MCF 10A (cell line): ENCODE measurements at regions not wholly inside any gene's neighbourhood (a gene's known extent, or its start where the extent isn't known, plus 50 kb on each side); places are given as distances from the start of the nearest gene placed in this dataset.
A peak's percentile ranks its signal among the peaks of the same experiment; 100 is the strongest.

Experiments used
- BruUV-seq: library from RNA; stranded (reverse); fragments of 400-500 nt; replicated peaks from 2 replicates; lab custom pipeline; 2021; lab: Mats Ljungman, UMichigan
- CTCF ChIA-PET: fragments of 300-600 bp; sonication (Branson Sonifier 250); formaldehyde crosslinking; extraction: SDS; loops from one replicate; lab custom pipeline; 2021; ENCODE audit warnings: antibody characterized with exemption, inconsistent platforms; lab: Yijun Ruan, JAX
- POLR2A ChIA-PET: fragments of 300-600, 350-650 bp; sonication (Branson Sonifier 250); formaldehyde crosslinking; extraction: SDS; loops from one replicate; lab custom pipeline; 2020; ENCODE audit warnings: antibody characterized with exemption, inconsistent platforms; lab: Yijun Ruan, JAX
- DNase-seq: peaks from one replicate; pipeline ENCODE4 v3.0.0-alpha.2; 2018; ENCODE audit not compliant: unreplicated experiment
- H3K27ac Mint-ChIP-seq: one replicate; pipeline ENCODE4 v1.8.0; 2022; ENCODE audit warnings: mild to moderate bottlenecking, low read depth, mixed read lengths; ENCODE audit not compliant: unreplicated experiment
- H3K27me3 Mint-ChIP-seq: one replicate; pipeline ENCODE4 v1.8.0; 2022; ENCODE audit warnings: mixed read lengths; ENCODE audit not compliant: insufficient read depth, unreplicated experiment
- H3K36me3 Mint-ChIP-seq: one replicate; pipeline ENCODE4 v1.8.0; 2022; ENCODE audit warnings: mild to moderate bottlenecking, moderate library complexity, mixed read lengths; ENCODE audit not compliant: insufficient read depth, unreplicated experiment
- H3K4me1 Mint-ChIP-seq: one replicate; pipeline ENCODE4 v1.8.0; 2022; ENCODE audit warnings: mixed read lengths; ENCODE audit not compliant: insufficient read depth, unreplicated experiment
- H3K4me3 Mint-ChIP-seq: one replicate; pipeline ENCODE4 v1.8.0; 2022; ENCODE audit warnings: mild to moderate bottlenecking, moderate library complexity, mixed read lengths; ENCODE audit not compliant: unreplicated experiment
- H3K9me3 Mint-ChIP-seq: one replicate; pipeline ENCODE4 v1.8.0; 2022; ENCODE audit warnings: mixed read lengths; ENCODE audit not compliant: unreplicated experiment
- intact Hi-C: fragments of 100-400 bp; cut with micrococcal nuclease; formaldehyde crosslinking; loops from 2 replicates; pipeline ENCODE4 v1.14.1; 2022
- TF ChIP-seq, protein P1 (sequence below): fragments of 200-600 bp; IDR thresholded peaks from one replicate; pipeline ENCODE4 v1.8.0; 2022; ENCODE audit warnings: antibody characterized with exemption, mild to moderate bottlenecking; ENCODE audit not compliant: unreplicated experiment

DNA sequence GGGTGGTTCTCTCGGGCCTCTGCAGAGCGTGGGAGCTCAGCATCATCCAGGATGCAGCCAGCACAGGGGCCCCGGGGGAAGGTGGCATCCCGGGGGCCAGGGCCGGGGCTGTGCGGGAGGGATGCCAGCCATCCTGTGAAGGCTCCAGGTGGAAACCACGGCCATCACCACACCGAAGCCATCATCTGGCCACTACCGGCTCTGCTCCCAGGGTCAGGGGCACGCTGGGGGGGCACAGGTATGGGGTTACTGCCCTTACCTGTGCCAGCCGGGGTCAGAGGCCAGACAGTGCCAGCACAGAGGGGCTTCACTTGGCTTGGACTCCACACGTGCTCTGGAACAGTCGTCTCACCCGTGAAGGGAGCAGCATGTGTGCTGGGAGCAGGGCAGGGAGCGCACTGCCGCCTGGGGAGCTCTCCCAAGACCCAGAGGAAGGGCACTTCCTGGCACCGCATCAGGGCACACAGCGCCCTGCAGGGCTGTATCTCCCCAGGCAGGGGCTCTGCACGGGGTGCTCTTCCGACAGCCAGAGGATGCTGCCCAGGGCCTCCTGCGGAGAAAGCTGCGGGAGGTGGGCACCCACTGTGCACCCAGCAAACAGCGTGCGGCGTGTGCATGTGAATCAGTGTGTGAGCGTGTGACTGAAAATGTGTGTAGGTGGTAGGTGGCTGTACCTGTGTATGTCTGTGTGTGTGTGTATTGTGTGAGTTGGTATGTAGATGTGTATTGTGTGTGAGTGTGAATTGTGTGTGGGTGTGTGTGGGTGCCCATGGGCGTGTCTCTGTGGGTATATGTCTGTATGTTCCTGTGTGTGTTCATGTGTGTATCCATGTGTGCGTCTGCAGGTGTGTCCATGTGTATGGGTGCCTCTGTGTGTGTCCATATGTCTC, 75.0 kb downstream of the PTGR3 start:
- Mint-ChIP-seq H3K4me3 (no peak overlapping the region), H3K4me1 (no peaks in the 10 kb centered on the region), H3K27ac (no peak overlapping the region), H3K27me3 (no peaks in the 10 kb centered on the region), H3K9me3 (no peaks in the 10 kb centered on the region), H3K36me3 (no peaks in the 10 kb centered on the region)
- ChIA-PET CTCF (no interaction called here), POLR2A (interaction anchor here (0.6 kb wide), 1 partner anchor 775 kb away, joined by 3 read pairs; no protein-coding TSS in a partner anchor)
- TF ChIP-seq, protein P1, sequence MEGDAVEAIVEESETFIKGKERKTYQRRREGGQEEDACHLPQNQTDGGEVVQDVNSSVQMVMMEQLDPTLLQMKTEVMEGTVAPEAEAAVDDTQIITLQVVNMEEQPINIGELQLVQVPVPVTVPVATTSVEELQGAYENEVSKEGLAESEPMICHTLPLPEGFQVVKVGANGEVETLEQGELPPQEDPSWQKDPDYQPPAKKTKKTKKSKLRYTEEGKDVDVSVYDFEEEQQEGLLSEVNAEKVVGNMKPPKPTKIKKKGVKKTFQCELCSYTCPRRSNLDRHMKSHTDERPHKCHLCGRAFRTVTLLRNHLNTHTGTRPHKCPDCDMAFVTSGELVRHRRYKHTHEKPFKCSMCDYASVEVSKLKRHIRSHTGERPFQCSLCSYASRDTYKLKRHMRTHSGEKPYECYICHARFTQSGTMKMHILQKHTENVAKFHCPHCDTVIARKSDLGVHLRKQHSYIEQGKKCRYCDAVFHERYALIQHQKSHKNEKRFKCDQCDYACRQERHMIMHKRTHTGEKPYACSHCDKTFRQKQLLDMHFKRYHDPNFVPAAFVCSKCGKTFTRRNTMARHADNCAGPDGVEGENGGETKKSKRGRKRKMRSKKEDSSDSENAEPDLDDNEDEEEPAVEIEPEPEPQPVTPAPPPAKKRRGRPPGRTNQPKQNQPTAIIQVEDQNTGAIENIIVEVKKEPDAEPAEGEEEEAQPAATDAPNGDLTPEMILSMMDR = no peak
- no peak for DNase-seq
- intact Hi-C loops = no loop called here
- BruUV-seq = no TSS peak

DNA sequence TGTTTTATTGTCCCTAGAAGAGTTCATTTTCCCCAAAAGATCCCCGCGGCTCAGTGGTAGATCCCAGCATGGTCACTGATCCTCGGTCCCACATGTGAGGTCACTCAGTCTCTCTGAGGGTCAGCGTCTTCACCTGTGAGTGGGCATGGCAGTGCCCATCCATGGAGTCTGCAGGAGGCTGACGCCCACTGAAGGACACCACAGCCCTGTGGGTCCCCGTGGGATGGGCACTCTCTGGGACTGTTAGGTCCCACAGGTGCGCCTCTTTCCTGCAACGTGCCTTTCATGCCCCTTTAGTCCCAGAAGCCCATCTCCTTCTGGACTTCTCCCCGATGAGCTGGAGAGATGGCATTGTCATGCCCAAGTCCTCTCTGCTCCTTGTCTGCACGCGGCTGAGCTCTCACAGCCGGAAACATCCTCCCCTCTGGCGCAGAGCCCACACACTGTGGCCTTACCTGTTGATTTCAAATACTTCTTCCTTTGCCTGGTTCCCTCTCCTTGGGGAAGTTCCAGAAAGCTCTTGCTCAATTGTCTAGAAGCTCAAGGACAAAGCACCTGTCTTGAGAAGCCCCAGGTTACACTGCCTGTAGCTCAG, 75.9 kb downstream of the PTGR3 start:
- Mint-ChIP-seq H3K36me3 (no peaks in the 10 kb centered on the region), H3K4me1 (no peaks in the 10 kb centered on the region), H3K9me3 (no peaks in the 10 kb centered on the region), H3K27ac (no peak overlapping the region), H3K4me3 (no peak overlapping the region), H3K27me3 (no peaks in the 10 kb centered on the region)
- BruUV-seq = no TSS peak
- peak; percentile 59 for DNase-seq
- POLR2A ChIA-PET = interaction anchor here (0.6 kb wide), 1 partner anchor 776 kb away, joined by 3 read pairs; no protein-coding TSS in a partner anchor
- CTCF ChIA-PET = no interaction called here
- TF ChIP-seq, protein P1 = no peak
- intact Hi-C loops = no loop called here

DNA sequence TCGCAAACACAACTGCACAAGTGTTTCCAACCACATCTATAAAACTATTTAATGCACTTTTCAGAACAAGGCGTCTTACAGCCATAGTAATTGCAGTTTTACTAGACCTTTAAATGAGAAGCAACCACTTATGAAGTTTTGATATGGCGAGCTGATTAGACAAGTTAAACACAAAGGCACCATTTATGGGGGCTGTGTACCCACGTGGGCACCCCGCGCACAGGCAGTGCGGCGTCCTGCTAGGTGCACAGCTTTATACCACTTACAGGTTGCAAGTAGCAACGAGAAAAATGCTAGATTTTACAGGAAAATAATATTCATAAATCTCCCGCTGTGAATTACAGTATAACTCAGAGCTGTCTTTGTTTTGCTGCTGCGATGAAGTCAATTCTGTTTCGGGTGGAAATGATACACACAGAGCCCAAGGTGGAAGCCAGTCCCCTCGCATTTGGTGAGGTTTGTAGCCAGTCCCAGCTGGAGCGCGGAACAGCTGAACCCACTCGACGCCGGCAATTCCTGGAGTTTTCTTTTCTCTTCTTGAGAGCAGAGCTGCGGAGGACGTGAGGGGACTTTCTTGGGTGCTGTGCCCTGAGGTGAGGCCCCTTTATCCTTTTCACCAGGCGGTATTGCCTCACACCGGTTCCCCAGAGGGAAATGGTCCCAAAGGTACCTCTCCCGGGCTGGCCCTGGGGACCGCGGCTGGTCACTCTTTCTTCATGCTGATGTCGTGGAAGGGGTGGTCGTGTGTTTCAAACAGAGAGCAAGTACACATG, 76.7 kb downstream of the PTGR3 start:
- intact Hi-C loops = no loop called here
- no TSS peak for BruUV-seq
- TF ChIP-seq, protein P1 = no peak
- H3K27ac Mint-ChIP-seq = no peak overlapping the region
- ChIA-PET POLR2A (no interaction called here), CTCF (interaction anchor here (0.5 to 0.7 kb wide), 2 partner anchors 25 to 414 kb away, joined by 3 to 5 read pairs; no protein-coding TSS in a partner anchor)
- DNase-seq = no peak
- H3K27me3 Mint-ChIP-seq = no peaks in the 10 kb centered on the region
- no peak overlapping the region for H3K4me3 Mint-ChIP-seq
- H3K4me1 Mint-ChIP-seq = no peaks in the 10 kb centered on the region
- H3K36me3 Mint-ChIP-seq = no peaks in the 10 kb centered on the region
- H3K9me3 Mint-ChIP-seq = no peaks in the 10 kb centered on the region
